CD4-positive, alpha-beta T cell treated with Interferon alpha-2 for 1 hour (primary cell): ENCODE measurements at regions not wholly inside any gene's neighbourhood (a gene's known extent, or its start where the extent isn't known, plus 50 kb on each side); places are given as distances from the start of the nearest gene placed in this dataset.

ENCODE experiments used
- DNase-seq, 2 donors: peaks; one replicate each; pipeline ENCODE4 v3.0.0-alpha.2; 2020 to 2022

DNA sequence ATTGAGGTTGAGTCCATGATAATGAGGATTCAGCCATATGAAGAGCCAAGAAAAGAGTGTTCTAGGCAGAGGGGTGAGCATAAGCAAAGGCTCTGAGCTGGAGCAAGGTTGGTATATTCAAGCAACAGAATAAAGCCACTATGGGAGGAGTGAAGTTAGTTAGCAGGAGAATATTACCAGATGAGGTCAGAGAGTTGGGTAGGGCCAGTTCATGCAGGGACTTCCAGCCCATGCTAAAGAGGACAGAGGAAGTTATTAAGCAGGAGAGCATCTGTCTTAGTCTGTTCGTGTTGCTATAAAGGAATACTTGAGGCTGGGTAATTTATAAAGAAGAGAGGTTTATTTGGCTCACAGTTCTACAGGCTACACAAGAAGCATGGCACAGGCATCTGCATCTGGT is 57.1 kb upstream of the ATG10 start:
- DNase-seq: no peak

DNA sequence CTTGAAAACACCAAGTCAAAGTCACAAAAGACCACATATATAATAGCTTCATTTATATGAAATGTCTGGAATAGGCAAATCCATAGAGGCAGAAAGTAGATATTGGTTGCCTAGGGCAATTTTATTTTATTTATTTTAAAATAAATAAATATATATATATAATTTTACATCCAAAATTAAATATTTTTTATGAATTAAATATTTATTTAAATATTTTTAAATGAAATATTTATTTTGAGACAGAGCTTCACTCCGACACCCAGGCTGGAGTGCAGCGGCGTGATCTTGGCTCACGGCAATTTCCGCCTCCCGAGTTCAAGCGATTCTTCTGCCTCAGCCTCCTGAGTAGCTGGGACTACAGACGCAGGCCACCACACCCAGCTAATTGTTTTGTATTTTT is 58.9 kb upstream of the ATG10 start:
- no peak for DNase-seq

GRCh38 chr5:81909677-81910076 is 62.1 kb upstream of the ATG10 start:
- DNase-seq: no peak

GRCh38 chr5:81908771-81909170 is 63.1 kb upstream of the ATG10 start:
- DNase-seq: no peak

DNA sequence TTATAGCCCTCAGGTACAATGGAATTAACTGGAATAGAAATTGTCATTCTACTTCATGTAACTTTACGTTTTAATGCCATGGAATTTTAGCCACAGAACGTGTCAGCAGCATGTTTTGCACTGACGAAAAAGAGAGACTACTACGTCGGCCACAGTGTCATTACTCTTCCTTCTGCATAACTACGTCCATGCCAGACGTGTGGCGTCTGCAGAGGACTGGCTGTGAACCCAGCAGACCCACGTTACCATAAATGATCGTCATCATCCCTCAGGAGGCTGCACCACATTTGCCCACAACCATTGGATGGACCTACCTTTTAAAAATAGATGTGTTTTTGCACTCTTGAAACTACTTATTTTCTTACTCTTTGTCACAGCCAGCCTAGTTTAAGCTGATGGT is 63.8 kb upstream of the ATG10 start:
- DNase-seq: no peak

GRCh38 chr5:81907012-81907635 is 64.7 kb upstream of the ATG10 start:
- no peak for DNase-seq

GRCh38 chr5:81906086-81906485 is 65.7 kb upstream of the ATG10 start:
- no peak for DNase-seq

DNA sequence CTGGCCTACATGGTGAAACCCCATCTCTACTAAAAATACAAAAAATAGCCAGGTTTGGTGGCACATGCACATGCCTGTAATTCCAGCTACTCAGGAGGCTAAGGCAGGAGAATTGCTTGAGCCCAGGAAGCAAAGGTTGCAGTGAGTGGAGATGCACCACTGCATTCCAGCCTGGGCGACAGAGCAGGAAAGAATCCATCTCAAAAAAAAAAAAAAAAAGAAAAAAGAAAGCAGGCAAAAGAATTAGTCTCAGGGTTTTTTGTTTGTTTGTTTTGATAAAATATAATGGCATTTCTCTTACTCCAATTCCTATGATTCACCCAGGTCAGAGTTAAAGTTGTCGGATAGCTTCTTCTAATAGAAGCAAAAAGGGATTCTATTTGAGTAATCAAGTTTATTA is 67.0 kb upstream of the ATG10 start:
- DNase-seq: no peak

GRCh38 chr5:81904166-81904565 is 67.7 kb upstream of the ATG10 start:
- no peak for DNase-seq

DNA sequence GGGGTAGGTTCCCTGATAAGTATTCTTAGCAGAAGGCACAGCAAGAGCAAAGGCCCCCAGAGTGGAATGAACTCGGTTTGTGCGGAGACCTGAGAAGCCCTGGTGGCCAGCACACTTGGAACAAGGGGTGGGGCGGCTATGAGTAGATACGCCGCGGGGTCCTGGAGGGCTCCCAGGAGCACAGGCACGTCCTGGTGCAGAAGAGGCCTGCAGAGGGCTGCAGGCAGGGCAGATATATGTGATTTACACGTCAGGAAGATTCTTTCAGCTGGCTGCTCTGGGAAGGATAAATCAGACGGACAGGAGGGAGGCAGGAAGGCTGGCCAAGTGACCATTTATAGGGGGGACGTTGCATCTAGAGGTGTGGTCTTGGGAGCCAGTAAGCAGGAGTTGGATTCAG is 70.2 kb upstream of the ATG10 start:
- no peak for DNase-seq

GRCh38 chr5:81899123-81899522 is 72.7 kb upstream of the ATG10 start:
- DNase-seq: no peak

DNA sequence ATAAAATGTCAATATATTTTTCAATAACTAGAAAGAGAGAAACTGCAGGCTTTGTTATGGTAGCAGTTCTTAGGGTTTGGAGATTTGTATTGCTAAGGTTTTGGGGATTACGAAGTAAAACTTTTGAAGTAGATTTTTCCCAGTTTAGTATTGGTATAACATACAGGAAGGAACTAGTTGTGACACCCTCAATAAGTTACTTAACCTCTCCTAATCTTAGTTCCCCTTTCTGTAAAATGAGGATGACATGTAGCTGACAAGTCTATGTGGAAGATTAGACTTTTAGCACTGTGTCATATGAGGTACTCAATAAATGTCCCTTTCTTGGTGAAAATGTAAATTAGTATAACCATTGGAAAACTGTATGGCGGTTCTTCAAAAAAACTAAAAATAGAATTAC is 73.4 kb upstream of the ATG10 start:
- DNase-seq: no peak

DNA sequence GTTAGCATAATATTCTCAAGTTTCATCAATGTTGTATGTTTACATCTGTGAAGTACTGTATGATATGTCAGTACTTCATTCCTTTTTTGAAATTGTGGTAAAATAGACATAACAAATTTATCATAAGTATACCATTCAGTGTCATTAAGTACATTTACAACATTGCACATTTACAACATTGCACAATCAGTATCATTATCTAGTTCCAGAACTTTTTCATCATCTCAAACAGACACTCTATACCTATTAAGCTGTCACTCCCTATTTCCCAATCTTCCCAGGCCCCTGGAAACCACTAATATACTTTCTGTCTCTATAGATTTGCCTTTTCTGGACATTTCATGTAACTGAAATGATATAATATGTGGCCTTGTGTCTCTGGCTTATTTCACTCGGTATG is 75.1 kb upstream of the ATG10 start:
- DNase-seq: no peak

- DNase-seq: no peak
Measured at GRCh38 chr5:81895307-81895706, 76.5 kb upstream of the ATG10 start.

DNA sequence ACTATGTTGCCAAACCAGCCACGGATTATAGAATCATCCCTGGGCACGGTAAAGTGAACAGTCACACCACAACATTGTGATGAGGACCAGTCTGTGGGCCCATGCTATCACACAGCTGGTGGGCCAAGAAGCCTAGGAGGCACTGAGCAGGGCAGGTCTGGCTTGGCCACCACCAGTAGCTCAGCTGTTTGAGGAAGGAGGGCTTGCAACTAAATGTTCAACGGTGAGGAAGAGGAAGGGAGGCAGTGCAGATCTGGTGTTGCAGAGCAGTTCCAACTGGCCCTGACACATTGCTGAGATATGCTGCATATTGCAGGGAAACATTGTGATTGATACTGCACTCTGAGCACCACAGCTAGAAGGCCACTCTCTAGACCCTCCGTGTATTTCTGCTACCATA is 77.9 kb upstream of the ATG10 start:
- no peak for DNase-seq

GRCh38 chr5:81884871-81885270 is 87.0 kb upstream of the ATG10 start:
- no peak for DNase-seq

DNA sequence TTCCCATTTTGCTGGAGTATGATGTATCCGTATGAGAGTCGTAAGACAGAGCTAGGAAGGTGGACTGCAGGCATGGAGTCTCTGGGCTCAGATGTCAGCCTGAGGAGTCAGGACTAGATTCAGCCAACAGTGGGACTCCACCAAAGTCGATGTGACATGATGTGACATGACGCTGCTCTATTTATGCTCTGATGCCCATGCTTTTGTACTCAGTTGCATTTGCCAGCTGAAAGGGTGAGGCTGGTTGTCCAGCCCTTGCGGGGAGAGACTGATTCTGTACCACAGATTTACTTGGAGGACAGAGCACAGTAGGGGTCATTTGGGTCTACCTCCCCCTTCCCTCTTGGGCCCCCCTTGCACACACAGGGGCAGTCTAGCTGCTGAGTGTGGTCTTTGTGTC is 88.5 kb upstream of the ATG10 start:
- DNase-seq: no peak

- no peak for DNase-seq
Measured at GRCh38 chr5:81881595-81881994, 90.2 kb upstream of the ATG10 start.

DNA sequence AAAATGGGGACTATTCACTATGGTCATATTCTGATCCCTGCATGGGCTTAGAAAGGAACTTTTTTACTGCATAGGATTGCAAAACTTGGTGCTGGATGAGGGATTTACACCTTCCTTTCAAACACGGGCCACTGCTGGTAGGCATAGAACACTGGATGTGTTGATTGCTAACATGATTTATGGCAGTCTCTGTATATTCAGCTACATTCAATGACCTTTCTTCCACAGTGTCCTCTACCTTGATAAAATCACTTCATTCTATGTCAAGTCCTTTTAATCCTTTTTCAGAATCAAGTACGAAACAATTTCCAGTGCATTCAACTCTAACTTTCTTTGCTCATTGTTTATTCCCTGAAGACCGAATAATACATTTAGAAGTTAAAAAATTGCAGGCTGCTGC is 91.9 kb upstream of the ATG10 start:
- DNase-seq: no peak

- DNase-seq: no peak
Measured at GRCh38 chr5:81878333-81878732, 93.5 kb upstream of the ATG10 start.

DNA sequence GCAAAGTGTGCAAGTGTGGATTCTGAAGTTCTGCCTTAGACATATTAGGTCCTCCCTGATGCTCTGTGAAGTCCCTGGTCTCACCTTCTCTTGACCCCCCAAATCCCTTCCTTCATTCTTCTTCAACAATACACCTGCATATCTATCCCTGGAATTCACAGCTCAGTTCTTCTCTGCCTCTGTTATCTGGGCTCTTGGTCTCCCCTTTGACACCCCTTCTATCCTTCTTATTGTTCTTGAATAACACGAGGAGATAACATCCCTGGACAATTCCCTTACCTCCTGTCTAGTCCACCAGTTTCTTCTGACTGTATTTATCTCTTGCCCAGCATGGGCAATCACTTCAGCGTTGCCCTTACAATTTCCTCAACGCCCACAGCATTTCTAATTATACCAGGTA is 104.8 kb upstream of the ATG10 start:
- DNase-seq: no peak

GRCh38 chr5:81860778-81861177 is 109.9 kb upstream of the SSBP2 start:
- DNase-seq: no peak

DNA sequence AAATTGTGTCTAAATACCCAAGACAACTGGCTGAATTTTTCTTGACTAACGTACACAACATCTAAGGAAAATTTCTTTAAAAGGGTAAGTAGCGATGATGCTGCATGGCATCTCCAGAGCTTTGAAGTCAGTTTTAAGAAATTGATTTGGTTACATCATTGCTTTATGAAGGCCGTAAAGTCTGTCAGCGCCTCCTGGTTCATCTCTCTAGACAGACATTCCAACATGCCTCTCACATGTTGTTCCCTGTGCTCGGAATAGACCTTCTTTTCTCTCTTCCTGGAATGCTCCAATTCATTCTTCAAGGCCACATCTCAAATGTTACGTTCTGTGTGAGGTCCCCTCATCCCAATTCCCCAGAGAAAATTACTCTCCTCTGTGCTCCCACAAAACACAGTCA is 108.7 kb upstream of the SSBP2 start:
- no peak for DNase-seq

- no peak for DNase-seq
Measured at GRCh38 chr5:81856948-81857928, 106.3 kb upstream of the SSBP2 start.

- no peak for DNase-seq
Measured at GRCh38 chr5:81855591-81855990, 104.7 kb upstream of the SSBP2 start.
